Breast epithelium (tissue), 3 donors: ENCODE measurements at regions not wholly inside any gene's neighbourhood (a gene's known extent, or its start where the extent isn't known, plus 50 kb on each side); places are given as distances from the start of the nearest gene placed in this dataset.

Experiments
- POLR2AphosphoS5 ChIP-seq, 3 donors: sonication (generic); formaldehyde crosslinking; IDR thresholded peaks; one replicate each; pipeline ENCODE4 v1.6.1; 2017; ENCODE audit warnings: antibody characterized with exemption in 3 of 3
- TF ChIP-seq, protein P1 (sequence below), 3 donors: fragments of 450-650 bp; IDR thresholded peaks; one replicate each; pipeline ENCODE4 v1.5.1; 2016 to 2017; ENCODE audit warnings: antibody characterized with exemption in 3 of 3, mild to moderate bottlenecking in 3 of 3, moderate library complexity in 3 of 3

DNA sequence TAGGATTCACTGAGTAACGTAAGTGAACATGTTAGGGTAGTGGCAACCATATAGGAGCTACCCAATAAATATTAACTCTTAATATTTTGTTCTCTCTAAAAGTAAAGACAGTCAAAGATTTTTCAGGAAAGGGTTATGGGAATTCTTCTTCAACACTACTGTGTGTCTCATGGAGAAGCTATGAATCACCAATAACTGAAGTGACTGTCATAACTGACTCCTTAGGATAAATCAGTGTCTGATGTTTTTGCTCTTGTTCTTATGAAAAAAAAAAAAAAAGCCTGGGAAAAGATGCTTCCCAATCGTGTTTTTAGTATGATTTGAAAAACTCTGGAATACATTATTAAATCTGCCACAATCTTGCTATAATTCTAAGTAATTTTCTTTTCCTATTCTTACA lies 111.2 kb upstream of the CEP126 start:
- TF ChIP-seq, protein P1, sequence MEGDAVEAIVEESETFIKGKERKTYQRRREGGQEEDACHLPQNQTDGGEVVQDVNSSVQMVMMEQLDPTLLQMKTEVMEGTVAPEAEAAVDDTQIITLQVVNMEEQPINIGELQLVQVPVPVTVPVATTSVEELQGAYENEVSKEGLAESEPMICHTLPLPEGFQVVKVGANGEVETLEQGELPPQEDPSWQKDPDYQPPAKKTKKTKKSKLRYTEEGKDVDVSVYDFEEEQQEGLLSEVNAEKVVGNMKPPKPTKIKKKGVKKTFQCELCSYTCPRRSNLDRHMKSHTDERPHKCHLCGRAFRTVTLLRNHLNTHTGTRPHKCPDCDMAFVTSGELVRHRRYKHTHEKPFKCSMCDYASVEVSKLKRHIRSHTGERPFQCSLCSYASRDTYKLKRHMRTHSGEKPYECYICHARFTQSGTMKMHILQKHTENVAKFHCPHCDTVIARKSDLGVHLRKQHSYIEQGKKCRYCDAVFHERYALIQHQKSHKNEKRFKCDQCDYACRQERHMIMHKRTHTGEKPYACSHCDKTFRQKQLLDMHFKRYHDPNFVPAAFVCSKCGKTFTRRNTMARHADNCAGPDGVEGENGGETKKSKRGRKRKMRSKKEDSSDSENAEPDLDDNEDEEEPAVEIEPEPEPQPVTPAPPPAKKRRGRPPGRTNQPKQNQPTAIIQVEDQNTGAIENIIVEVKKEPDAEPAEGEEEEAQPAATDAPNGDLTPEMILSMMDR (IDR thresholded peaks at IDR 0.05), result no peak
- no peak for TF ChIP-seq POLR2AphosphoS5 (IDR thresholded peaks at IDR 0.05)
